ENCODE measurements at regions not wholly inside any gene's neighbourhood (a gene's known extent, or its start where the extent isn't known, plus 50 kb on each side); places are given as distances from the start of the nearest gene placed in this dataset.
"Not testable (repeated sequence)": the region's sequence is repeated elsewhere in the genome, so short reads cannot be mapped to it uniquely, and the experiment has no call there.

DNA sequence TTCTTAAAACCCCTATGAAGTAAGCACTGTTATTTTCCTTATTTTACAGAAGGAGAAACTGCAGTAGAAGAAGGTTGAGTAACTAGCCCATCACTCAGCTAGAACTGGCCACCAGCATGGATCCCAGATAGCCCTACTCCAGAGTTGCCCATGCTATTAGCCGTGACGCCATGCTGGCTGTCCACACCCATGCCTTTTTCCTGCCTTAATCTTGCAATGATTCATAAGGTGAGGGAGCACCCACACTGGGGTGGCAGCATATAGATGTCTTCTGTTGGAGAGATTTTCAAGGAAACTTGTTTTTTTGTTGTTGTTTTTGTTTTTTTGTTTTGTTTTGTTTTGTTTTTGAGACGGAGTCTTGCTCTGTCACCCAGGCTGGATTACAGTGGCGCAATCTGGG, 204.1 kb upstream of the HAAO start:
- DNase-seq (ENCODE audit: low spot score) = peak; percentile 11
- Mint-ChIP-seq H3K36me3 (ENCODE audit: low read depth) (peaks cover 5% of the 10 kb centered on the region), H3K9me3 (ENCODE audit: low read depth) (peaks cover 8% of the 10 kb centered on the region), H3K27me3 (ENCODE audit: low read depth) (no peaks in the 10 kb centered on the region), H3K4me3 (ENCODE audit: unreplicated experiment) (no peak overlapping the region), H3K4me1 (ENCODE audit: low read depth) (no peaks in the 10 kb centered on the region), H3K27ac (ENCODE audit: unreplicated experiment) (no peak overlapping the region)
- TF ChIP-seq, protein P1, sequence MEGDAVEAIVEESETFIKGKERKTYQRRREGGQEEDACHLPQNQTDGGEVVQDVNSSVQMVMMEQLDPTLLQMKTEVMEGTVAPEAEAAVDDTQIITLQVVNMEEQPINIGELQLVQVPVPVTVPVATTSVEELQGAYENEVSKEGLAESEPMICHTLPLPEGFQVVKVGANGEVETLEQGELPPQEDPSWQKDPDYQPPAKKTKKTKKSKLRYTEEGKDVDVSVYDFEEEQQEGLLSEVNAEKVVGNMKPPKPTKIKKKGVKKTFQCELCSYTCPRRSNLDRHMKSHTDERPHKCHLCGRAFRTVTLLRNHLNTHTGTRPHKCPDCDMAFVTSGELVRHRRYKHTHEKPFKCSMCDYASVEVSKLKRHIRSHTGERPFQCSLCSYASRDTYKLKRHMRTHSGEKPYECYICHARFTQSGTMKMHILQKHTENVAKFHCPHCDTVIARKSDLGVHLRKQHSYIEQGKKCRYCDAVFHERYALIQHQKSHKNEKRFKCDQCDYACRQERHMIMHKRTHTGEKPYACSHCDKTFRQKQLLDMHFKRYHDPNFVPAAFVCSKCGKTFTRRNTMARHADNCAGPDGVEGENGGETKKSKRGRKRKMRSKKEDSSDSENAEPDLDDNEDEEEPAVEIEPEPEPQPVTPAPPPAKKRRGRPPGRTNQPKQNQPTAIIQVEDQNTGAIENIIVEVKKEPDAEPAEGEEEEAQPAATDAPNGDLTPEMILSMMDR (IDR thresholded peaks at IDR 0.05) = no peak

DNA sequence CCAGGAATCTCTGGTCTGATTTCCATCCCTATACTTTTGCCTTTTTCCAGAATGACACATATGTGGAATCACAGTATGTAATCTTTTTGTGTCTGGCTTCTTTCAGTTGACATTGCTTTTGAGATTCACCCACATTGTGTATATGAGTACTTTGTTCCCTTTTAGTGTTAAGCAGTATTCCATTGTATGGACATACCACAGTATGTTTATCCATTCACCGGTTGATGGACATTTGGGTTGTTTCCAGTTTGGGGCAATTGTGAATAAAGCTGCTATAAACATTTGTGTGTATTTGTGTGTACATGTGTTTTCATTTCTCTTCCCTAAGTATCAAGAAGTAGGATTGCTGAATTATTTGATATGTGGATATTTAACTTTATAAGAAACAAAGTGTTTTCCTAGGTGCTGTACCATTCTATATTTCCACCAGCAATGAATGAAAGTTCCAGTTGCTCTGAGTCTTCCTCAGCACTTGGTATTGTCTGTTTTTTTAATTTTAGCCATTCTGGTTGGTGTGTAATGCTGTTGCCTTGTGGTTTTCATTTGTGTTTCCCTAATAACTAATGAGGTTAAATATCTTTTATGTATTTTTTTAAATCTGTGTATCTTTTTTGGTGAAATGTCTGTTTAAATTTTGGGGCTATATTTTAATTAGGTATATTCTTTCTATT, 203.5 kb upstream of the HAAO start:
- Mint-ChIP-seq H3K27me3 (ENCODE audit: low read depth) (no peaks in the 10 kb centered on the region), H3K27ac (ENCODE audit: unreplicated experiment) (no peak overlapping the region), H3K4me1 (ENCODE audit: low read depth) (no peaks in the 10 kb centered on the region), H3K4me3 (ENCODE audit: unreplicated experiment) (no peak overlapping the region), H3K36me3 (ENCODE audit: low read depth) (peaks cover 5% of the 10 kb centered on the region), H3K9me3 (ENCODE audit: low read depth) (peaks cover 8% of the 10 kb centered on the region)
- no peak for DNase-seq (ENCODE audit: low spot score)
- TF ChIP-seq, protein P1 (IDR thresholded peaks at IDR 0.05) = no peak

DNA sequence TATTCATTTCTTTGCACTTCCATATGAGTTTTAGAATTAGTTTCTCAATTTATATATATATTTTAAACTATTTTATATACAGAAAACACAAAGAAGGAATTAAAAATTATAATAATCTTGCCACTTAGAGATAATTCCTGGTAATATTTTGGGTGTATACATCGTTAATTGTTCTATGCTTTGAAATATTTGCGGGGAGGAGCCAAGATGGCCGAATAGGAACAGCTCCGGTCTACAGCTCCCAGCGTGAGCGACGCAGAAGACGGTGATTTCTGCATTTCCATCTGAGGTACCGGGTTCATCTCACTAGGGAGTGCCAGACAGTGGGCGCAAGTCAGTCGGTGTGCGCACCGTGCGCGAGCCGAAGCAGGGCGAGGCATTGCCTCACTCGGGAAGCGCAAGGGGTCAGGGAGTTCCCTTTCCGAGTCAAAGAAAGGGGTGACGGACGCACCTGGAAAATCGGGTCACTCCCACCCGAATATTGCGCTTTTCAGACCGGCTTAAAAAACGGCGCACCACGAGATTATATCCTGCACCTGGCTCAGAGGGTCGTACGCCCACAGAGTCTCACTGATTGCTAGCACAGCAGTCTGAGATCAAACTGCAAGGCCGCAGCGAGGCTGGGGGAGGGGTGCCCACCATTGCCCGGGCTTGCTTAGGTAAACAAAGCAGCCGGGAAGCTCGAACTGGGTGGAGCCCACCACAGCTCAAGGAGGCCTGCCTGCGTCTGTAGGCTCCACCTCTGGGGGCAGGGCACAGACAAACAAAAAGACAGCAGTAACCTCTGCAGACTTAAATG, 197.1 kb upstream of the HAAO start:
- not testable (repeated sequence) for H3K9me3 Mint-ChIP-seq (ENCODE audit: low read depth); H3K4me3 Mint-ChIP-seq (ENCODE audit: unreplicated experiment); H3K36me3 Mint-ChIP-seq (ENCODE audit: low read depth)

DNA sequence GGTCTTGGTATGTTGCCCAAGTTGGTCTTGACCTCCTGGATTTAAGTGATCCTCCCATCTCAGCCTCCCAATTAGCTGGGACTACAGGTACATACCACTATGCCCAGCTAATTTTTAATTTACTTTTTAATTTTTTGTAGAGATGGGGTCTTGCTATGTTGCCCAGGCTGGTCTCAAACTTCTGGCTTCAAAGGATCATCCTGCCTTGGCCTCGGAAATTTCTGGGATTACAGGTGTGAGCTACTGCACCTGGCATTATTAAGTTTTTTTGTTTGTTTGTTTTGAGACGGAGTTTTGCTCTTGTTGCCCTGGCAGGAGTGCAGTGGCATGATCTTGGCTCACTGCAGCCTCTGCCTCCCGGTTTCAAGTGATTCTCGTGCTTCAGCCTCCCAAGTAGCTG, 195.7 kb upstream of the HAAO start:
- H3K27ac Mint-ChIP-seq (ENCODE audit: unreplicated experiment); H3K36me3 Mint-ChIP-seq (ENCODE audit: low read depth); DNase-seq (ENCODE audit: low spot score); H3K9me3 Mint-ChIP-seq (ENCODE audit: low read depth); H3K27me3 Mint-ChIP-seq (ENCODE audit: low read depth); H3K4me1 Mint-ChIP-seq (ENCODE audit: low read depth); H3K4me3 Mint-ChIP-seq (ENCODE audit: unreplicated experiment): not testable (repeated sequence)

More for the DNA sequence above, 197.1 kb upstream of the HAAO start:
- not testable (repeated sequence) for H3K27ac Mint-ChIP-seq (ENCODE audit: unreplicated experiment); DNase-seq (ENCODE audit: low spot score); H3K27me3 Mint-ChIP-seq (ENCODE audit: low read depth); H3K4me1 Mint-ChIP-seq (ENCODE audit: low read depth)

DNA sequence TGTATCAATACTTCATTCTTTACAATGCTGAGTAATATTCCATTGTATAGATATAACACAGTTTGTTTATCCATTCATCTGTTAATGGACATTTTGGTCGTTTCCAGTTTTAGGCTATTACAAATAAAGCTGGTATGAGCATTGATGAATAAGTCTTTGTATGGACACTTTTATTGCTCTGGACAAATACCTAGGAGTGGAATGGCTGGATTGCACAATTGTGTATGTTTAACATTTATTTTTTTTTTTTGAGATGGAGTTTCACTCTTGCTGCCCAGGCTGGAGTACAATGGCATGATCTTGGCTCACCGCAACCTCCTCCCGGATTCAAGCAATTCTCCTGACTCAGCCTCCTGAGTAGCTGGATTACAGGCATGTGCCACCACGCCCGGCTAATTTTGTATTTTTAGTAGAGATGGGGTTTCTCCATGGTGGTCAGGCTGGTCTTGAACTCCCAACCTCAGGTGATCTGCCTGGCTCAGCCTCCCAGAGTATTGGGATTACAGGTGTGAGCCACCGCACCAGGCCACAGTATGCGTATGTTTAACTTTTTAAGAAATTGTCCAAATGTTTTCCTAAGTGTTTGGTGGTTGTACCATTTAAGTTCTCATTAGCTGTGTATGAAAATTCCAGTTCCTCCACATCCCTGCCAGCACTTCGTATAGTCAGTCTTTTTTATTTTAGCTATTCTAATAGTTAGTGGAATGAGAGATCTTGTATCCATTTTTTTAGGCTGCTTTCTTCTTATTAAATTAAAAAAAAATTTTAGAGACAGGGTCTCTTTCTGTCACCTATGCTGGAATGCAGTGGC, 194.9 kb upstream of the HAAO start:
- peak; percentile 4 for DNase-seq (ENCODE audit: low spot score)
- H3K27ac Mint-ChIP-seq (ENCODE audit: unreplicated experiment) = no peak overlapping the region
- peaks cover 2% of the 10 kb centered on the region for H3K4me1 Mint-ChIP-seq (ENCODE audit: low read depth)
- peaks cover 3% of the 10 kb centered on the region for H3K9me3 Mint-ChIP-seq (ENCODE audit: low read depth)
- H3K4me3 Mint-ChIP-seq (ENCODE audit: unreplicated experiment) = no peak overlapping the region
- peaks cover 2% of the 10 kb centered on the region for H3K36me3 Mint-ChIP-seq (ENCODE audit: low read depth)
- no peaks in the 10 kb centered on the region for H3K27me3 Mint-ChIP-seq (ENCODE audit: low read depth)
- TF ChIP-seq, protein P1 (IDR thresholded peaks at IDR 0.05) = no peak

DNA sequence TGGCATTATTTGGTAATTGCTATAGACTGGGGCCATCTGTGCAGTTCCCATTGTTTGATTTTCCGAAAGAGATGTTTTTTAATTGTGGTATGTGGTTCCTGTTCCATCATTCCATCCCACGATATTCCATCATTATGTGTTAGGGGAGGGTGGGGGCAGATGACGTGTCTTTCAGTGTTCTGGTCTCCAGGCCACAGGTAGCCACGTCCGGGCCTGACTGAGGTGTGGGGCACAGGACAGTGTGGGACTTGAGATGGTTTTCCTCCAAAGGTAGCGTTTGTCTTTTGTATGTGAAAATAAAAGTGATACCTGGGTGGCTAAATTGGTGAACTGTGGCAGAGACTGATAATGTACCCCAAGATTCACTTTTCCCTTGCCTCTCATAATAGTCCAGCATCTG, 192.2 kb upstream of the HAAO start:
- no peaks in the 10 kb centered on the region for H3K9me3 Mint-ChIP-seq (ENCODE audit: low read depth)
- no peaks in the 10 kb centered on the region for H3K27me3 Mint-ChIP-seq (ENCODE audit: low read depth)
- TF ChIP-seq, protein P1 (IDR thresholded peaks at IDR 0.05) = no peak
- DNase-seq (ENCODE audit: low spot score) = peak; percentile 51
- no peaks in the 10 kb centered on the region for H3K36me3 Mint-ChIP-seq (ENCODE audit: low read depth)
- peaks cover 2% of the 10 kb centered on the region for H3K4me1 Mint-ChIP-seq (ENCODE audit: low read depth)
- no peak overlapping the region for H3K4me3 Mint-ChIP-seq (ENCODE audit: unreplicated experiment)
- H3K27ac Mint-ChIP-seq (ENCODE audit: unreplicated experiment) = no peak overlapping the region
